ENCODE measurements at regions not wholly inside any gene's neighbourhood (a gene's known extent, or its start where the extent isn't known, plus 50 kb on each side); places are given as distances from the start of the nearest gene placed in this dataset.
"Not testable (repeated sequence)": the region's sequence is repeated elsewhere in the genome, so short reads cannot be mapped to it uniquely, and the experiment has no call there.

DNA sequence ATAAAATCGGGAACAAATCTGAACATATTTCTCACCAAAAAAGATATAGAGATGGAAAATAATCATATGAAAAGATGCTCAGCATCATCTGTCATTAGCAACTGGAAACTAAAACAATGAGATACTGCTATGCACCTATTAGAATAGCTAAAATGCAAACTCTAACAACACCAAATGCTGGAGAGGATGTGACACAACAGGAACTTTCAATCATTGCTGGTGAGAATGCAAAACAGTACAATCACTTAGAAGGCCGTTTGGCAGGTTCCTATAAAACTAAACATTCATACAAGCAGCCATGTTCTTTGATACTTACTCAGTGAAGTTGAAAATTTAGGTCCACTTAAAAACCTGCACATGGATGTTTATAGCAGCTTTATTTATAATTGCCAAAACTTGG is 67.0 kb downstream of the FAM50B start:
- H3K27me3 ChIP-seq, result no peaks in the 10 kb centered on the region
- no peak for TF ChIP-seq EP300 (IDR thresholded peaks at IDR 0.05)
- H3K4me1 ChIP-seq, result peaks cover 0 to 33% (median 33%) of the 10 kb centered on the region in 4 donors
- H3K27ac ChIP-seq, result no peak overlapping the region
- no peak overlapping the region for H3K4me3 ChIP-seq
- intact Hi-C loops (cut with DNase I), result no loop called here
- DNase-seq, result no peak
- H3K36me3 ChIP-seq, result no peaks in the 10 kb centered on the region
- no peaks in the 10 kb centered on the region for H3K9me3 ChIP-seq
- 72 to 73% methylated on average over 2 of the region's 2 CpGs for WGBS, 2 donors

GRCh38 chr6:3916749-3917148 is 67.6 kb downstream of the FAM50B start:
- H3K4me3 ChIP-seq; DNase-seq; intact Hi-C loops (cut with DNase I); H3K36me3 ChIP-seq; H3K27ac ChIP-seq; H3K27me3 ChIP-seq; H3K9me3 ChIP-seq: not testable (repeated sequence)
- WGBS, 2 donors, result 77 to 92% methylated on average over 4 of the region's 4 CpGs
- peaks cover 0 to 28% (median 27%) of the 10 kb centered on the region in 4 donors for H3K4me1 ChIP-seq

- H3K4me1 ChIP-seq, result peaks cover 0 to 11% (median 10%) of the 10 kb centered on the region in 4 donors
- DNase-seq, result no peak
- no peak overlapping the region for H3K27ac ChIP-seq
- WGBS, 2 donors, result 95 to 97% methylated on average over 5 of the region's 5 CpGs
- no peaks in the 10 kb centered on the region for H3K9me3 ChIP-seq
- intact Hi-C loops (cut with DNase I), result no loop called here
- TF ChIP-seq, protein P1, sequence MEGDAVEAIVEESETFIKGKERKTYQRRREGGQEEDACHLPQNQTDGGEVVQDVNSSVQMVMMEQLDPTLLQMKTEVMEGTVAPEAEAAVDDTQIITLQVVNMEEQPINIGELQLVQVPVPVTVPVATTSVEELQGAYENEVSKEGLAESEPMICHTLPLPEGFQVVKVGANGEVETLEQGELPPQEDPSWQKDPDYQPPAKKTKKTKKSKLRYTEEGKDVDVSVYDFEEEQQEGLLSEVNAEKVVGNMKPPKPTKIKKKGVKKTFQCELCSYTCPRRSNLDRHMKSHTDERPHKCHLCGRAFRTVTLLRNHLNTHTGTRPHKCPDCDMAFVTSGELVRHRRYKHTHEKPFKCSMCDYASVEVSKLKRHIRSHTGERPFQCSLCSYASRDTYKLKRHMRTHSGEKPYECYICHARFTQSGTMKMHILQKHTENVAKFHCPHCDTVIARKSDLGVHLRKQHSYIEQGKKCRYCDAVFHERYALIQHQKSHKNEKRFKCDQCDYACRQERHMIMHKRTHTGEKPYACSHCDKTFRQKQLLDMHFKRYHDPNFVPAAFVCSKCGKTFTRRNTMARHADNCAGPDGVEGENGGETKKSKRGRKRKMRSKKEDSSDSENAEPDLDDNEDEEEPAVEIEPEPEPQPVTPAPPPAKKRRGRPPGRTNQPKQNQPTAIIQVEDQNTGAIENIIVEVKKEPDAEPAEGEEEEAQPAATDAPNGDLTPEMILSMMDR (IDR thresholded peaks at IDR 0.05), result no peak
- TF ChIP-seq POLR2AphosphoS5 (IDR thresholded peaks at IDR 0.05) (no peak), POLR2A (IDR thresholded peaks at IDR 0.05) (no peak), EP300 (IDR thresholded peaks at IDR 0.05) (no peak)
- no peaks in the 10 kb centered on the region for H3K27me3 ChIP-seq
- H3K4me3 ChIP-seq, result no peak overlapping the region
- H3K36me3 ChIP-seq, result no peaks in the 10 kb centered on the region
Measured at GRCh38 chr6:3918469-3918868, 69.3 kb downstream of the FAM50B start.

- no peak overlapping the region for H3K27ac ChIP-seq
- H3K4me1 ChIP-seq, result peaks cover 0 to 4% (median 3%) of the 10 kb centered on the region in 4 donors
- H3K27me3 ChIP-seq, result no peaks in the 10 kb centered on the region
- no peak for TF ChIP-seq EP300 (IDR thresholded peaks at IDR 0.05)
- no peak for TF ChIP-seq POLR2A (IDR thresholded peaks at IDR 0.05)
- TF ChIP-seq POLR2AphosphoS5 (IDR thresholded peaks at IDR 0.05), result no peak
- TF ChIP-seq, protein P1 (IDR thresholded peaks at IDR 0.05), result no peak
- WGBS, 2 donors, result 78 to 88% methylated on average over 6 of the region's 6 CpGs
- H3K4me3 ChIP-seq, result no peak overlapping the region
- no peak for DNase-seq
- H3K36me3 ChIP-seq, result no peaks in the 10 kb centered on the region
- no peaks in the 10 kb centered on the region for H3K9me3 ChIP-seq
- intact Hi-C loops (cut with DNase I), result no loop called here
Measured at GRCh38 chr6:3919130-3919628, 70.0 kb downstream of the FAM50B start.

GRCh38 chr6:3919849-3920248 is 70.7 kb downstream of the FAM50B start:
- Histone ChIP-seq H3K27ac (no peak overlapping the region), H3K27me3 (no peaks in the 10 kb centered on the region), H3K4me1 (peaks cover 0 to under 1% (median 0%) of the 10 kb centered on the region in 4 donors), H3K36me3 (no peaks in the 10 kb centered on the region), H3K9me3 (no peaks in the 10 kb centered on the region), H3K4me3 (no peak overlapping the region)
- intact Hi-C loops (cut with DNase I), result no loop called here
- DNase-seq, result no peak
- TF ChIP-seq POLR2AphosphoS5 (IDR thresholded peaks at IDR 0.05) (no peak), POLR2A (IDR thresholded peaks at IDR 0.05) (no peak), EP300 (IDR thresholded peaks at IDR 0.05) (no peak)
- TF ChIP-seq, protein P1 (IDR thresholded peaks at IDR 0.05), result no peak
- 93 to 95% methylated on average over 8 of the region's 8 CpGs for WGBS, 2 donors

- H3K4me1 ChIP-seq, result peaks cover 0 to 5% (median 0%) of the 10 kb centered on the region in 4 donors
- 88% methylated on average over 6 of the region's 6 CpGs for WGBS, 2 donors
- intact Hi-C loops (cut with DNase I), result no loop called here
- no peak for DNase-seq
- no peaks in the 10 kb centered on the region for H3K9me3 ChIP-seq
- no peaks in the 10 kb centered on the region for H3K27me3 ChIP-seq
- TF ChIP-seq POLR2A (IDR thresholded peaks at IDR 0.05), result no peak
- TF ChIP-seq, protein P1 (IDR thresholded peaks at IDR 0.05), result no peak
- no peak for TF ChIP-seq EP300 (IDR thresholded peaks at IDR 0.05)
- no peak for TF ChIP-seq POLR2AphosphoS5 (IDR thresholded peaks at IDR 0.05)
- no peak overlapping the region for H3K27ac ChIP-seq
- H3K36me3 ChIP-seq, result no peaks in the 10 kb centered on the region
- H3K4me3 ChIP-seq, result no peak overlapping the region
Measured at GRCh38 chr6:3920321-3920720, 71.1 kb downstream of the FAM50B start.
